Small intestine (tissue), 7 donors: ENCODE measurements at regions not wholly inside any gene's neighbourhood (a gene's known extent, or its start where the extent isn't known, plus 50 kb on each side); places are given as distances from the start of the nearest gene placed in this dataset.

Source experiments
- DNase-seq, 2 donors: peaks; one replicate each; pipeline versions ENCODE4 v3.0.0 to v3.0.0-alpha.2; 2013
- FAIRE-seq: peaks from 2 replicates; lab custom pipeline; 2012; peaks lifted over from hg19 to GRCh38; lab: Jason Lieb, UNC
- H3K27ac ChIP-seq, 3 donors: one replicate each; pipeline ENCODE4 v1.5.1; 2013; ENCODE audit warnings: low read length in 2 of 3, mild to moderate bottlenecking in 2 of 3, control low read depth in 1 of 3, inconsistent platforms in 1 of 3, low read depth in 1 of 3, moderate library complexity in 1 of 3
- H3K27me3 ChIP-seq, 3 donors: one replicate each; pipeline ENCODE4 v1.6.1; 2013; ENCODE audit warnings: low read length in 3 of 3, inconsistent platforms in 1 of 3; ENCODE audit not compliant: control insufficient read depth in 3 of 3, insufficient read depth in 3 of 3
- H3K36me3 ChIP-seq, 3 donors: one replicate each; pipeline ENCODE4 v1.6.1; 2013; ENCODE audit warnings: low read length in 3 of 3, inconsistent platforms in 1 of 3, low read depth in 1 of 3, mild to moderate bottlenecking in 1 of 3, moderate library complexity in 1 of 3; ENCODE audit not compliant: control insufficient read depth in 3 of 3, insufficient read depth in 2 of 3
- H3K4me1 ChIP-seq, 3 donors: one replicate each; pipeline ENCODE4 v1.6.1; 2013; ENCODE audit warnings: low read length in 2 of 3, inconsistent platforms in 1 of 3, low read depth in 1 of 3, mild to moderate bottlenecking in 1 of 3, moderate library complexity in 1 of 3; ENCODE audit not compliant: control insufficient read depth in 3 of 3, insufficient read depth in 2 of 3
- H3K4me3 ChIP-seq, 3 donors: one replicate each; pipeline ENCODE4 v1.5.1; 2013; ENCODE audit warnings: low read length in 3 of 3, control low read depth in 1 of 3, inconsistent platforms in 1 of 3, low read depth in 1 of 3, mild to moderate bottlenecking in 1 of 3, moderate library complexity in 1 of 3
- H3K9me3 ChIP-seq, 2 donors: one replicate each; pipeline ENCODE4 v1.6.1; 2013; ENCODE audit warnings: low read depth in 1 of 2, low read length in 1 of 2; ENCODE audit not compliant: control insufficient read depth in 2 of 2, insufficient read depth in 1 of 2
- WGBS, 3 donors: extraction: QIAGEN DNeasy Blood & Tissue Kit; methylation state at CpG; one replicate each; pipeline ENCODE4 v1.1.7; 2013; 5-methylcytosine and 5-hydroxymethylcytosine counted together
- donor health status: healthy with polysubstance abuse.
- donor health status: control.
- donor health status: control.
- donor health status: Bipolar disorder and iron deficiency.
- donor health status: healthy.

GRCh38 chr9:129458663-129459546 is 162.0 kb downstream of the C9orf50 start:
- peak overlapping the region; percentile 18 to 80 (median 53) for H3K27ac ChIP-seq
- peak in 1 of 2 donors; percentile 84 for DNase-seq

GRCh38 chr9:129458155-129458661 is 162.7 kb downstream of the C9orf50 start:
- Histone ChIP-seq H3K27ac (peak overlapping the region in 2 of 3 donors; percentile 53 to 80), H3K27me3 (no peaks in the 10 kb centered on the region), H3K36me3 (no peaks in the 10 kb centered on the region), H3K4me3 (no peak overlapping the region), H3K4me1 (peaks cover 12 to 33% (median 15%) of the 10 kb centered on the region in 3 donors), H3K9me3 (no peaks in the 10 kb centered on the region)
- DNase-seq (peak; percentile 40 to 52), FAIRE-seq (no peak)
- WGBS, 3 donors, result 15 to 23% (median 22%) methylated on average over 14 of the region's 14 CpGs

More at GRCh38 chr9:129458663-129459546, 162.0 kb downstream of the C9orf50 start:
- WGBS, 3 donors, result 13 to 24% (median 15%) methylated on average over 26 to 29 of the region's 29 CpGs
- no peaks in the 10 kb centered on the region for H3K27me3 ChIP-seq
- H3K9me3 ChIP-seq, result no peaks in the 10 kb centered on the region
- H3K4me1 ChIP-seq, result peaks cover 12 to 33% (median 15%) of the 10 kb centered on the region in 3 donors
- no peak for FAIRE-seq
- no peak overlapping the region for H3K4me3 ChIP-seq
- H3K36me3 ChIP-seq, result no peaks in the 10 kb centered on the region

- DNase-seq (no peak), FAIRE-seq (no peak)
- no peaks in the 10 kb centered on the region for H3K27me3 ChIP-seq
- 95 to 98% (median 96%) methylated on average over 6 of the region's 6 CpGs for WGBS, 3 donors
- no peaks in the 10 kb centered on the region for H3K9me3 ChIP-seq
- peak overlapping the region in 1 of 3 donors; percentile 53 for H3K27ac ChIP-seq
- no peaks in the 10 kb centered on the region for H3K36me3 ChIP-seq
- no peak overlapping the region for H3K4me3 ChIP-seq
- peaks cover 12 to 33% (median 15%) of the 10 kb centered on the region in 3 donors for H3K4me1 ChIP-seq
Measured at GRCh38 chr9:129457325-129457779, 163.5 kb downstream of the C9orf50 start.

GRCh38 chr9:129456549-129457324 is 164.2 kb downstream of the C9orf50 start:
- no peak overlapping the region for H3K4me3 ChIP-seq
- H3K27me3 ChIP-seq, result no peaks in the 10 kb centered on the region
- FAIRE-seq, result no peak
- WGBS, 3 donors, result 87 to 96% (median 94%) methylated on average over 3 of the region's 3 CpGs
- H3K27ac ChIP-seq, result no peak overlapping the region
- H3K4me1 ChIP-seq, result peaks cover 12 to 35% (median 15%) of the 10 kb centered on the region in 3 donors
- DNase-seq, result no peak
- H3K36me3 ChIP-seq, result no peaks in the 10 kb centered on the region
- H3K9me3 ChIP-seq, result no peaks in the 10 kb centered on the region

GRCh38 chr9:129455151-129455995 is 165.5 kb downstream of the C9orf50 start:
- peaks cover 12 to 35% (median 13%) of the 10 kb centered on the region in 3 donors for H3K4me1 ChIP-seq
- no peak for FAIRE-seq

GRCh38 chr9:129454467-129455067 is 166.3 kb downstream of the C9orf50 start:
- FAIRE-seq (no peak), DNase-seq (no peak)
- Histone ChIP-seq H3K4me1 (peaks cover 8 to 29% (median 13%) of the 10 kb centered on the region in 3 donors), H3K36me3 (no peaks in the 10 kb centered on the region), H3K27me3 (no peaks in the 10 kb centered on the region), H3K4me3 (no peak overlapping the region), H3K27ac (no peak overlapping the region), H3K9me3 (no peaks in the 10 kb centered on the region)
- WGBS, 3 donors, result 93 to 96% (median 93%) methylated on average over 7 to 8 of the region's 8 CpGs

More at GRCh38 chr9:129455151-129455995, 165.5 kb downstream of the C9orf50 start:
- H3K9me3 ChIP-seq, result no peaks in the 10 kb centered on the region
- 71 to 72% (median 72%) methylated on average over 16 to 20 of the region's 20 CpGs for WGBS, 3 donors
- no peak for DNase-seq
- no peak overlapping the region for H3K27ac ChIP-seq
- H3K36me3 ChIP-seq, result no peaks in the 10 kb centered on the region
- no peaks in the 10 kb centered on the region for H3K27me3 ChIP-seq
- no peak overlapping the region for H3K4me3 ChIP-seq

- no peaks in the 10 kb centered on the region for H3K9me3 ChIP-seq
- peaks cover 3 to 21% (median 5%) of the 10 kb centered on the region in 3 donors for H3K4me1 ChIP-seq
- no peak overlapping the region for H3K27ac ChIP-seq
- H3K4me3 ChIP-seq, result no peak overlapping the region
- FAIRE-seq (no peak), DNase-seq (no peak)
- no peaks in the 10 kb centered on the region for H3K27me3 ChIP-seq
- no peaks in the 10 kb centered on the region for H3K36me3 ChIP-seq
Measured at GRCh38 chr9:129453734-129454133, 167.2 kb downstream of the C9orf50 start.
